ENCODE measurements at regions not wholly inside any gene's neighbourhood (a gene's known extent, or its start where the extent isn't known, plus 50 kb on each side); places are given as distances from the start of the nearest gene placed in this dataset.
"Not testable (repeated sequence)": the region's sequence is repeated elsewhere in the genome, so short reads cannot be mapped to it uniquely, and the experiment has no call there.

DNA sequence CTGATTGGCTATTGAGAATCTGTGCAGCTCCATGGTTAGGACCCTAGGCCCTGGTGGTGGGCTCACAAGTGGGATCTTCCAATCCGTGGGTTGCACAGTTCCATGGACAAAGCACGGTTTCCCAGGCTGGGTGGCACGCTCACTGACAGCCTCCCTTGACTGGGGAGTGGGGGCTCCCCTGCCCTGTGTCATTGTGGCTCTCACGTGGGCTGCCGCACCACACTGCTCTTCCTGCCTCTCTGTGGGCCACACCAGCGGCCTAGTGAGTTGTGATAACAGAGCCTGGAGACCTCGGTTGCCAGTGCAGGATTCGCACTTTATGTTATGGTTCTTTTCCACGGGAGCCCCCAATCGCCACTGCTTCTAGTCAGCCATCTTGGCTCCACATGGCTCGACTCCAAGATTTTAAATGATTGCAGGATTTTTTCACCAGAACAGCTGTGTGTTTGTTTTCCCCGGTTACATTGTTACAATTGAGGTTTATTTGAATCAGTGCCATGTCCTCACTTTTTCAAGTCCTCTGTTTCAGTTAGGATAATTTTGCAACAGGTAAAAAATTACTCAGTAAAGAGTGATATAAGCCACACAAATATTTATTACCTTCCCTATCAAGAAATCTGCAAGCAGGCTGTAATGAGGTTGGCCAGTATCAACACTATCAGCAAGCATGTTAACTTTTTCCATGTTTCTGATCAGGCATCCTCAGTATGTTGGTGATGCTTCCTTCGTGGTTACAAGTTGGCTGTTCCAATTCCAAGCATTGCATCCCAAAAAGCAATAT, 253.8 kb downstream of the ZNF608 start:
- H3K4me2 ChIP-seq (ENCODE audit: extremely low read depth, insufficient read depth, low read length), result no peak overlapping the region
- H3K36me3 ChIP-seq (ENCODE audit: control insufficient read depth, insufficient read depth, low read length), result no peaks in the 10 kb centered on the region
- TF ChIP-seq EZH2 (IDR thresholded peaks at IDR 0.05; ENCODE audit: low read length, missing control alignments), result no peak
- TF ChIP-seq CTCF (conservative IDR thresholded peaks at IDR 0.05 in 1 of 2, IDR thresholded peaks at IDR 0.05 in 1 of 2; ENCODE audit: low read depth in 1 of 2, low read length in 2 of 2), result no peak
- no peaks in the 10 kb centered on the region for H3K4me1 ChIP-seq (ENCODE audit: control insufficient read depth, extremely low read depth, insufficient read depth, low read length)
- no peak overlapping the region for H3K9ac ChIP-seq (ENCODE audit: insufficient read depth, low read length)
- H3K9me3 ChIP-seq (ENCODE audit: control insufficient read depth, insufficient read depth, low read depth, low read length), result no peaks in the 10 kb centered on the region
- DNase-seq (ENCODE audit: low read depth in 2 of 2), result peak in 1 of 2 donors; percentile 24
- no peaks in the 10 kb centered on the region for H3K27me3 ChIP-seq (ENCODE audit: control insufficient read depth, insufficient read depth, low read length)
- H3K79me2 ChIP-seq (ENCODE audit: control insufficient read depth, insufficient read depth, low read length), result no peaks in the 10 kb centered on the region
- H3K4me3 ChIP-seq (replicated peaks in 1 of 4; ENCODE audit: control extremely low read depth in 1 of 4, insufficient read depth in 1 of 4, low read depth in 3 of 4, low read length in 4 of 4), result no peak overlapping the region
- H2AFZ ChIP-seq (ENCODE audit: low read length), result no peak overlapping the region
- H3K27ac ChIP-seq (ENCODE audit: insufficient read depth, low read length), result no peak overlapping the region
- no peaks in the 10 kb centered on the region for H4K20me1 ChIP-seq (ENCODE audit: control insufficient read depth, extremely low read depth, insufficient read depth, low read length)

GRCh38 chr5:124490315-124490714, 256.1 kb downstream of the ZNF608 start:
- not testable (repeated sequence) for H3K27me3 ChIP-seq (ENCODE audit: control insufficient read depth, insufficient read depth, low read length); H3K79me2 ChIP-seq (ENCODE audit: control insufficient read depth, insufficient read depth, low read length); H3K4me3 ChIP-seq (replicated peaks in 1 of 4; ENCODE audit: control extremely low read depth in 1 of 4, insufficient read depth in 1 of 4, low read depth in 3 of 4, low read length in 4 of 4); H3K4me1 ChIP-seq (ENCODE audit: control insufficient read depth, extremely low read depth, insufficient read depth, low read length); H4K20me1 ChIP-seq (ENCODE audit: control insufficient read depth, extremely low read depth, insufficient read depth, low read length); H3K27ac ChIP-seq (ENCODE audit: insufficient read depth, low read length); DNase-seq (ENCODE audit: low read depth in 2 of 2); H3K4me2 ChIP-seq (ENCODE audit: extremely low read depth, insufficient read depth, low read length); H2AFZ ChIP-seq (ENCODE audit: low read length); H3K9me3 ChIP-seq (ENCODE audit: control insufficient read depth, insufficient read depth, low read depth, low read length); H3K9ac ChIP-seq (ENCODE audit: insufficient read depth, low read length); H3K36me3 ChIP-seq (ENCODE audit: control insufficient read depth, insufficient read depth, low read length)

GRCh38 chr5:124481419-124481818, 265.0 kb downstream of the ZNF608 start:
- no peaks in the 10 kb centered on the region for H3K9me3 ChIP-seq (ENCODE audit: control insufficient read depth, insufficient read depth, low read depth, low read length)
- H3K9ac ChIP-seq (ENCODE audit: insufficient read depth, low read length), result no peak overlapping the region
- H3K36me3 ChIP-seq (ENCODE audit: control insufficient read depth, insufficient read depth, low read length), result no peaks in the 10 kb centered on the region
- H3K4me1 ChIP-seq (ENCODE audit: control insufficient read depth, extremely low read depth, insufficient read depth, low read length), result no peaks in the 10 kb centered on the region
- TF ChIP-seq CTCF (conservative IDR thresholded peaks at IDR 0.05 in 1 of 2, IDR thresholded peaks at IDR 0.05 in 1 of 2; ENCODE audit: low read depth in 1 of 2, low read length in 2 of 2), result no peak
- no peak for TF ChIP-seq EZH2 (IDR thresholded peaks at IDR 0.05; ENCODE audit: low read length, missing control alignments)
- no peaks in the 10 kb centered on the region for H3K27me3 ChIP-seq (ENCODE audit: control insufficient read depth, insufficient read depth, low read length)
- DNase-seq (ENCODE audit: low read depth in 2 of 2), result no peak
- H3K4me2 ChIP-seq (ENCODE audit: extremely low read depth, insufficient read depth, low read length), result no peak overlapping the region
- H3K27ac ChIP-seq (ENCODE audit: insufficient read depth, low read length), result no peak overlapping the region
- H3K79me2 ChIP-seq (ENCODE audit: control insufficient read depth, insufficient read depth, low read length), result no peaks in the 10 kb centered on the region
- H3K4me3 ChIP-seq (replicated peaks in 1 of 4; ENCODE audit: control extremely low read depth in 1 of 4, insufficient read depth in 1 of 4, low read depth in 3 of 4, low read length in 4 of 4), result no peak overlapping the region
- H4K20me1 ChIP-seq (ENCODE audit: control insufficient read depth, extremely low read depth, insufficient read depth, low read length), result no peaks in the 10 kb centered on the region
- no peak overlapping the region for H2AFZ ChIP-seq (ENCODE audit: low read length)

All from fibroblast of lung (primary cell).